AG10803 (cell line): ENCODE measurements at regions not wholly inside any gene's neighbourhood (a gene's known extent, or its start where the extent isn't known, plus 50 kb on each side); places are given as distances from the start of the nearest gene placed in this dataset.

Experiments used
- DNase-seq: peaks from one replicate; pipeline ENCODE4 v3.0.0; 2010; ENCODE audit warnings: low read depth
- H3K4me3 ChIP-seq: 2 replicates; pipeline ENCODE4 v1.5.1; 2011; ENCODE audit warnings: mild to moderate bottlenecking, low read length, control low read depth
- CTCF ChIP-seq: conservative IDR thresholded peaks from 2 replicates; pipeline ENCODE4 v1.5.1; 2011; ENCODE audit warnings: mild to moderate bottlenecking, low read length, control low read depth, inconsistent platforms

GRCh38 chr6:103617642-103618041 is 1242.1 kb downstream of the HACE1 start:
- no peak for TF ChIP-seq CTCF

GRCh38 chr6:103587722-103588121 is 1272.0 kb downstream of the HACE1 start:
- no peak for DNase-seq
- TF ChIP-seq CTCF = no peak
- H3K4me3 ChIP-seq = no peak overlapping the region

More at GRCh38 chr6:103617642-103618041, 1242.1 kb downstream of the HACE1 start:
- DNase-seq = no peak
- H3K4me3 ChIP-seq = no peak overlapping the region

- no peak for DNase-seq
- TF ChIP-seq CTCF = no peak
- H3K4me3 ChIP-seq = no peak overlapping the region
Observed at GRCh38 chr6:103578115-103578514, 1281.6 kb downstream of the HACE1 start.

- no peak for DNase-seq
- no peak for TF ChIP-seq CTCF
- no peak overlapping the region for H3K4me3 ChIP-seq
Observed at GRCh38 chr6:103570431-103570830, 1289.3 kb downstream of the HACE1 start.

- H3K4me3 ChIP-seq = no peak overlapping the region
- DNase-seq = no peak
- TF ChIP-seq CTCF = no peak
Observed at GRCh38 chr6:103554911-103555310, 1304.8 kb downstream of the HACE1 start.

GRCh38 chr6:103538381-103538780 is 1321.3 kb downstream of the HACE1 start:
- no peak for DNase-seq

GRCh38 chr6:103534814-103535213 is 1324.9 kb downstream of the HACE1 start:
- no peak overlapping the region for H3K4me3 ChIP-seq
- no peak for DNase-seq
- TF ChIP-seq CTCF = no peak

More at GRCh38 chr6:103538381-103538780, 1321.3 kb downstream of the HACE1 start:
- TF ChIP-seq CTCF = no peak
- no peak overlapping the region for H3K4me3 ChIP-seq
